ENCODE measurements at regions not wholly inside any gene's neighbourhood (a gene's known extent, or its start where the extent isn't known, plus 50 kb on each side); places are given as distances from the start of the nearest gene placed in this dataset.
A peak's percentile ranks its signal among the peaks of the same experiment; 100 is the strongest.
"Not testable (repeated sequence)": the region's sequence is repeated elsewhere in the genome, so short reads cannot be mapped to it uniquely, and the experiment has no call there.

- Histone ChIP-seq H3K27me3 (ENCODE audit: control insufficient read depth, insufficient read depth, low read length) (no peaks in the 10 kb centered on the region), H3K4me3 (ENCODE audit: low read depth, low read length) (no peak overlapping the region), H3K36me3 (ENCODE audit: control insufficient read depth, insufficient read depth, low read length) (no peaks in the 10 kb centered on the region)
- TF ChIP-seq CTCF (IDR thresholded peaks at IDR 0.05; ENCODE audit: insufficient read depth, low read length, severe bottlenecking) = no peak
- FAIRE-seq (no peak), DNase-seq (ENCODE audit: low read depth) (no peak)
Measured at GRCh38 chr12:89267404-89267803, 84.9 kb downstream of the DUSP6 start.

DNA sequence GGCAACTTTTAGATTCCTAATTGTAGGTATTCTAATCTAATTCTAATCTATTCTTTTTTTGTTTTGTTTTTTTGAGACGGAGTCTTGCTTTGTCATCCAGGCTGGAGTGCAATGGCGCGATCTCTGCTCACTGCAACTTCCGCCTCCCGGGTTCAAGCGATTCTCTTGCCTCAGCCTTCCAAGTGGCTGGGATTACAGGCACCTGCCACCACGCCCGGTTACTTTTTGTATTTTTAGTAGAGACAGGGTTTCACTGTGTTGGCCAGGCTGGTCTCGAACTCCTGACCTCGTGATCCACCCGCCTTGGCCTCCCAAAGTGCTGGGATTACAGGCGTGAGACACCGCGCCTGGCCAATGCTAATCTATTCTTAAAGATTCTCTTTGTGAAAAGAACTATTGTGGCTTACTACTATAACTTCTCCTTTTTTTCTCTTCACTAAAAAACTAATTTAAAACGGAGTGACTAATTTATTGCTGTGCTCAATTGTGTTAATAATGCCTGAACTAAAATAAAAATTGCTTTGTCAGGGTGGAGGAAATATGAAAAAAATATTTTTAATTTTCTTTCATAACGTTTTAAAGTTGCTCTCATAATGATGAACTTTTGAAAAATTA is 85.6 kb downstream of the DUSP6 start:
- H3K4me3 ChIP-seq (ENCODE audit: low read depth, low read length); H3K36me3 ChIP-seq (ENCODE audit: control insufficient read depth, insufficient read depth, low read length); H3K27me3 ChIP-seq (ENCODE audit: control insufficient read depth, insufficient read depth, low read length); DNase-seq (ENCODE audit: low read depth); FAIRE-seq: not testable (repeated sequence)

- no peak for TF ChIP-seq CTCF (IDR thresholded peaks at IDR 0.05; ENCODE audit: insufficient read depth, low read length, severe bottlenecking)
- H3K36me3 ChIP-seq (ENCODE audit: control insufficient read depth, insufficient read depth, low read length) = no peaks in the 10 kb centered on the region
- no peak overlapping the region for H3K4me3 ChIP-seq (ENCODE audit: low read depth, low read length)
- DNase-seq (ENCODE audit: low read depth) (no peak), FAIRE-seq (no peak)
- no peaks in the 10 kb centered on the region for H3K27me3 ChIP-seq (ENCODE audit: control insufficient read depth, insufficient read depth, low read length)
Measured at GRCh38 chr12:89264837-89265236, 87.5 kb downstream of the DUSP6 start.

DNA sequence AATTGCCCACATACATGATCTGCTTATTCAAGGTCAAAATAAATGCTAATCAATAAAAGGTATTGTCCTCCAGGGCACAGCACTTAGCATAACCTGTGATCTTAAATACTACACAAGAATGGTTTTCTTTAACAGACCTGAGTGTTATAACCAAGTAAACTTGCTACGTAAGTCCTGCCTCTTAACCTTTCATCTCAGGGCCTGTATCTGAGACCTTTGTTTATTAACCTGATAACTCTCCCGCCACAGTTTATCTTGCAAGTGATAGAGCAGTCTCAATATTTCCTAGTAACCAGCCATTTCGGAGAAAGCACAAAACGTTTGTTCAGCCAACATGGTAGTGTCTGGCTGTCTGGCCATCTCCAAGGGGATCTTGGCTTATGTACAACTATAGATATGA is 88.4 kb downstream of the DUSP6 start:
- no peak for TF ChIP-seq CTCF (IDR thresholded peaks at IDR 0.05; ENCODE audit: insufficient read depth, low read length, severe bottlenecking)
- no peak for DNase-seq (ENCODE audit: low read depth)
- H3K4me3 ChIP-seq (ENCODE audit: low read depth, low read length) = no peak overlapping the region
- H3K36me3 ChIP-seq (ENCODE audit: control insufficient read depth, insufficient read depth, low read length) = no peaks in the 10 kb centered on the region
- no peaks in the 10 kb centered on the region for H3K27me3 ChIP-seq (ENCODE audit: control insufficient read depth, insufficient read depth, low read length)
- FAIRE-seq = no peak

DNA sequence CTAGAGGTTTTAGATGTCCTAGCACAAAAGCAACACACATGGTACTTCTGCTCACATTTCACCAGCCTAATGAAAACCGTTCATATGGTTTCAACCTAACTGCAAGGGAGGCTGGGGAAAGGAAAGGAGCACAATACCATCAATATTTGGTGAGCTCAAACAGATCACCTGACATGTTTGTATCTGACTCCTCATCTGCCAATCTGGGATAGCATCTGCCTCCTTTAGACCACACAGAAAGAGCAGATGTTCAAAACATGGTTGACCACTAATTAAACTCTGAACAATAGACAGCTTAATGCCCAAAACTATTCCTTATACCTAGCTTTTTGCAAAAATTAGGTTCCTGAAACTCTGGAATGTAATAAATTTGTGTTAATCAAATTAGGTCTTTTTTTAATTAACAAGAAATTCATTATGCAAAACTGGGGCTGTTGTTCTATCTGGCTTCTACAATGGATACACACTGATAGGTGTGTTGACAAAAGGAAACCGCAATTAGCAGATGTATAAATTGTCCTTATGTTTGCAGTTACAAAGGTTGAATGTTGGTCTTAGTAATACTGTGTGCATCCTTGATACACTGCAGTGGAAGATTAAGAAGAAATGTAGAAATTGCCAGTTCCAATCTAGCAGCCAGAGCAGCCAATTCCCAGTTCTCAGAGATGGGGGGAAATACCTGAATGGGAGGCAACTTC is 89.3 kb downstream of the DUSP6 start:
- Histone ChIP-seq H3K4me3 (ENCODE audit: low read depth, low read length) (no peak overlapping the region), H3K36me3 (ENCODE audit: control insufficient read depth, insufficient read depth, low read length) (no peaks in the 10 kb centered on the region), H3K27me3 (ENCODE audit: control insufficient read depth, insufficient read depth, low read length) (no peaks in the 10 kb centered on the region)
- DNase-seq (ENCODE audit: low read depth) = no peak
- no peak for FAIRE-seq
- no peak for TF ChIP-seq CTCF (IDR thresholded peaks at IDR 0.05; ENCODE audit: insufficient read depth, low read length, severe bottlenecking)

GRCh38 chr12:89261982-89262381 is 90.3 kb downstream of the DUSP6 start:
- no peak for FAIRE-seq
- no peaks in the 10 kb centered on the region for H3K27me3 ChIP-seq (ENCODE audit: control insufficient read depth, insufficient read depth, low read length)
- no peaks in the 10 kb centered on the region for H3K36me3 ChIP-seq (ENCODE audit: control insufficient read depth, insufficient read depth, low read length)
- H3K4me3 ChIP-seq (ENCODE audit: low read depth, low read length) = no peak overlapping the region
- no peak for TF ChIP-seq CTCF (IDR thresholded peaks at IDR 0.05; ENCODE audit: insufficient read depth, low read length, severe bottlenecking)
- peak; percentile 13 for DNase-seq (ENCODE audit: low read depth)
